ENCODE measurements at regions not wholly inside any gene's neighbourhood (a gene's known extent, or its start where the extent isn't known, plus 50 kb on each side); places are given as distances from the start of the nearest gene placed in this dataset.

DNA sequence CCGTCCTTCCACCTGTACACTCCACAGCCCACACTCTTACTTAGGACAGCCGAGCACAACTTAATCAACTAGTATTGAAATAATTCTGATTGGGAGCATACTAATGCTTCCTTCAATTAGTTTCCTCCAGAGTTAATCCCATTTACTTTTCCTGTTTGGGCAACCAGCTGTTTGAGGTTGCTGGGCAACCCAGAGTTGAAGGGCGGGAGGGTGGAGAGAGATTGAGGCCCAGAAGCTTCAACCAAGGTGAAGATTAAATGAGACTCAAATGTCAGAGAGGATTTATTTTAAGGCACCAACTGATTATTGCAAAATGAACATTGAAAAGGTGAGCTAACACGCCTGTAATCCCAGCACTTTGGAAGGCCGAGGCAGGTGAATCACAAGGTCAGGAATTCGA is 428.5 kb upstream of the SEMA6D start:
- ATAC-seq (peak in 1 of 8 donors; percentile 42), DNase-seq (no peak)
- Histone ChIP-seq H3K4me1 (peaks cover 0 to 9% (median 0%) of the 10 kb centered on the region in 9 donors), H3K4me3 (no peak overlapping the region), H3K36me3 (no peaks in the 10 kb centered on the region), H3K9me3 (peaks cover 0 to 4% (median 0%) of the 10 kb centered on the region in 11 donors), H3K27ac (no peak overlapping the region), H3K27me3 (no peaks in the 10 kb centered on the region)
- TF ChIP-seq, protein P1, sequence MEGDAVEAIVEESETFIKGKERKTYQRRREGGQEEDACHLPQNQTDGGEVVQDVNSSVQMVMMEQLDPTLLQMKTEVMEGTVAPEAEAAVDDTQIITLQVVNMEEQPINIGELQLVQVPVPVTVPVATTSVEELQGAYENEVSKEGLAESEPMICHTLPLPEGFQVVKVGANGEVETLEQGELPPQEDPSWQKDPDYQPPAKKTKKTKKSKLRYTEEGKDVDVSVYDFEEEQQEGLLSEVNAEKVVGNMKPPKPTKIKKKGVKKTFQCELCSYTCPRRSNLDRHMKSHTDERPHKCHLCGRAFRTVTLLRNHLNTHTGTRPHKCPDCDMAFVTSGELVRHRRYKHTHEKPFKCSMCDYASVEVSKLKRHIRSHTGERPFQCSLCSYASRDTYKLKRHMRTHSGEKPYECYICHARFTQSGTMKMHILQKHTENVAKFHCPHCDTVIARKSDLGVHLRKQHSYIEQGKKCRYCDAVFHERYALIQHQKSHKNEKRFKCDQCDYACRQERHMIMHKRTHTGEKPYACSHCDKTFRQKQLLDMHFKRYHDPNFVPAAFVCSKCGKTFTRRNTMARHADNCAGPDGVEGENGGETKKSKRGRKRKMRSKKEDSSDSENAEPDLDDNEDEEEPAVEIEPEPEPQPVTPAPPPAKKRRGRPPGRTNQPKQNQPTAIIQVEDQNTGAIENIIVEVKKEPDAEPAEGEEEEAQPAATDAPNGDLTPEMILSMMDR (IDR thresholded peaks at IDR 0.05) = no peak
- 92 to 96% methylated on average over 6 of the region's 6 CpGs for whole genome bisulfite sequencing, 2 donors
- intact Hi-C loops (cut with DNase I) = no loop called here

DNA sequence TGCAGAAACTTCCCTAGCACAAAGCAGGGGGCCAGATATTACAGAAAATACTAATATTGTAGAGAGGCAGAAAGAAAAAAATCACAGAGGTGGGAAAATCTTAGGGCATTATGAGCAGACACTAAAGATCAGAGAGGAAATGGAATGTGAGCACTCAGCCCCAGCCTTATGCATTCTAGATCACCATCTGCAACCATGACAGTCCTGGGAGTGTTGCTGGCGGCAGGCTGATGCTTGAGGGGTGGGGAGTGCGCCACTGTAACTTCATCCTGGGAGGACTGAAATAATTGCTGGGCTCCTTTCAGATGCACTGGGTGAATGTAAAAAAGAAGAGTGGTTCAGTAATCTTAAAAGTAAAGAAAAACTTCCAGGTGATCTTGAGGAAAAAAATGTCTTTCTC is 427.6 kb upstream of the SEMA6D start:
- intact Hi-C loops (cut with DNase I) = loop anchor here in 1 of 10 donors (10.0 kb wide), 1 partner anchor 45 kb away; no protein-coding TSS in a partner anchor
- H3K27ac ChIP-seq = no peak overlapping the region
- TF ChIP-seq, protein P1 (IDR thresholded peaks at IDR 0.05) = no peak

DNA sequence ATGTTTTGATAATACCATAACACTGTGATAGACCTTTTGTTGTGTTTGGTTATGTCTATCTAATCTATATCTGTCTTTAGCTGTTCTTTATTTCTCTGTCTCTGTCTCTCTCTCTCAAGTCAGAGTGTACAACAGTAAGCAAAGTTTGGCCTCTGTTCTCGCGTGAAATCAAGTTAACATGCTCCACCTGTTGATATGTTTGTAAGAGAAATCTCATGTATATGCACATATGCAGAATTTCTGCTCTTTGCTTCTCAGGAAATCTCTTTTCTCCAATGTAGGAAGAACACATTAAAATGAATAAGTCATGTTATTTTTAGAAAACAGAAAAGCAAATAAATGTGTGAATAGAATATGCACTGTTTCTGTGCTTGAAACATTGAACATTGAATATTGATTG is 425.5 kb upstream of the SEMA6D start:
- no peak for ATAC-seq
- DNase-seq = no peak
- Histone ChIP-seq H3K4me3 (no peak overlapping the region), H3K27ac (no peak overlapping the region), H3K9me3 (peaks cover 0 to 4% (median 0%) of the 10 kb centered on the region in 11 donors), H3K27me3 (no peaks in the 10 kb centered on the region), H3K36me3 (no peaks in the 10 kb centered on the region), H3K4me1 (peaks cover 0 to 9% (median 0%) of the 10 kb centered on the region in 9 donors)
- 75 to 83% methylated on average over 2 of the region's 2 CpGs for WGBS, 2 donors
- TF ChIP-seq, protein P1 (IDR thresholded peaks at IDR 0.05) = no peak
- intact Hi-C loops (cut with DNase I) = loop anchor here in 1 of 10 donors (10.0 kb wide), 1 partner anchor 47 kb away; no protein-coding TSS in a partner anchor

More for the DNA sequence above, 427.6 kb upstream of the SEMA6D start:
- DNase-seq = no peak
- H3K4me1 ChIP-seq = peaks cover 0 to 9% (median 0%) of the 10 kb centered on the region in 9 donors
- H3K9me3 ChIP-seq = peaks cover 0 to 4% (median 0%) of the 10 kb centered on the region in 11 donors
- no peaks in the 10 kb centered on the region for H3K36me3 ChIP-seq
- 97 to 98% methylated on average over 2 of the region's 2 CpGs for WGBS, 2 donors
- no peaks in the 10 kb centered on the region for H3K27me3 ChIP-seq
- no peak overlapping the region for H3K4me3 ChIP-seq
- ATAC-seq = no peak

DNA sequence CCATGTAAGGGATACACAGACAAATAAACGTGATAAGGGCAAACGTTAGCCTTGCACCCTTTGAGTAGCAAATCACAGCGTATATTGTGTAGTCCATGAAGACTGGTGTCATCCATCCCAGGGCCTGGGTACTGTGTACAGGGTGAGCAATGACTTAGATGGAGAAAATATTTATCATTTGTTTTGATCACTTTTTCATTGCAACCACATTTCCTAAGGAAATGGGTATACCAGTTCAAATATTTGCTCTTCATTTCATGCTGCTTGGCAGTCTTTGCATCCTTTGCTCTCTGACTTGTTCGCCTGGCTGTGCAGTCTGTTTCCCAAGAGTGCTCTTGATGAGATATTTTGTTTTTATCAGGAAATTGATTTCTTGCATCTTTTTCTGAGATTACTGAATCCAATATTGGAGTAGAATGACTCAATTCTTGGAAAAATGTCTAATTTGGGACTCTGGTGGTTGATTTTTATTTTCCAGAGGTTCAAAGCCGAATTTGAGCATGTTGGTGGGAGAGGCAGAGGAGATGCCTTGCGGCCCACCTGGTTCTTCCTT is 424.6 kb upstream of the SEMA6D start:
- no peak overlapping the region for H3K4me3 ChIP-seq
- DNase-seq (no peak), ATAC-seq (no peak)
- TF ChIP-seq, protein P1 (IDR thresholded peaks at IDR 0.05) = no peak
- no peaks in the 10 kb centered on the region for H3K27me3 ChIP-seq
- no peaks in the 10 kb centered on the region for H3K36me3 ChIP-seq
- whole genome bisulfite sequencing, 2 donors = 70 to 71% methylated on average over 6 of the region's 6 CpGs
- no peaks in the 10 kb centered on the region for H3K9me3 ChIP-seq
- no peak overlapping the region for H3K27ac ChIP-seq
- intact Hi-C loops (cut with DNase I) = loop anchor here in 1 of 10 donors (10.0 kb wide), 1 partner anchor 48 kb away; no protein-coding TSS in a partner anchor
- H3K4me1 ChIP-seq = peaks cover 0 to 9% (median 0%) of the 10 kb centered on the region in 9 donors

Data from heart right ventricle (tissue), 16 donors.